Superior temporal gyrus (tissue), 1 donor: ENCODE measurements at regions not wholly inside any gene's neighbourhood (a gene's known extent, or its start where the extent isn't known, plus 50 kb on each side); places are given as distances from the start of the nearest gene placed in this dataset.
"Not testable (repeated sequence)": the region's sequence is repeated elsewhere in the genome, so short reads cannot be mapped to it uniquely, and the experiment has no call there.

Experiments
- DNase-seq: peaks from one replicate; pipeline ENCODE4 v3.0.0-alpha.2; 2016; ENCODE audit errors: extremely low spot score

GRCh38 chr10:114872519-114873087 lies 51.0 kb downstream of the FHIP2A start:
- DNase-seq = no peak

- DNase-seq = no peak
These were observed 53.3 kb downstream of the FHIP2A start for GRCh38 chr10:114874827-114875411.

GRCh38 chr10:114875590-114876081 lies 54.1 kb downstream of the FHIP2A start:
- DNase-seq = not testable (repeated sequence)

GRCh38 chr10:114876169-114876568 lies 54.6 kb downstream of the FHIP2A start:
- no peak for DNase-seq

- DNase-seq = peak; percentile 74
These were observed 55.2 kb downstream of the FHIP2A start for GRCh38 chr10:114876602-114877300.

- DNase-seq = no peak
These were observed 55.7 kb downstream of the FHIP2A start for GRCh38 chr10:114877301-114877644.

GRCh38 chr10:114879093-114879492 lies 57.5 kb downstream of the FHIP2A start:
- DNase-seq = no peak

GRCh38 chr10:114879541-114880158 lies 58.1 kb downstream of the FHIP2A start:
- no peak for DNase-seq

- DNase-seq = no peak
These were observed 56.6 kb upstream of the TRUB1 start for GRCh38 chr10:114881417-114881816.

- DNase-seq = no peak
These were observed 56.1 kb upstream of the TRUB1 start for GRCh38 chr10:114881901-114882300.

- no peak for DNase-seq
These were observed 52.6 kb upstream of the TRUB1 start for GRCh38 chr10:114885443-114885842.
